HCEC 1CT (cell line): ENCODE measurements at regions not wholly inside any gene's neighbourhood (a gene's known extent, or its start where the extent isn't known, plus 50 kb on each side); places are given as distances from the start of the nearest gene placed in this dataset.

ENCODE experiments used
- DNase-seq: peaks from one replicate; pipeline ENCODE4 v3.0.0-alpha.2; 2017

- DNase-seq: no peak
These were observed 230.2 kb upstream of the NT5C1B start for GRCh38 chr2:18819566-18819965.

- peak; percentile 56 for DNase-seq
These were observed 225.0 kb upstream of the NT5C1B start for GRCh38 chr2:18814387-18814786.

GRCh38 chr2:18804536-18804935, 215.2 kb upstream of the NT5C1B start:
- DNase-seq: no peak

- no peak for DNase-seq
These were observed 214.0 kb upstream of the NT5C1B start for GRCh38 chr2:18803141-18803939.

- no peak for DNase-seq
These were observed 211.0 kb upstream of the NT5C1B start for GRCh38 chr2:18800240-18800971.

GRCh38 chr2:18799397-18799796, 210.0 kb upstream of the NT5C1B start:
- no peak for DNase-seq

GRCh38 chr2:18797133-18797845, 207.9 kb upstream of the NT5C1B start:
- DNase-seq: no peak

- no peak for DNase-seq
These were observed 206.5 kb upstream of the NT5C1B start for GRCh38 chr2:18795906-18796305.

GRCh38 chr2:18792684-18793083, 203.3 kb upstream of the NT5C1B start:
- DNase-seq: no peak

- DNase-seq: no peak
These were observed 202.9 kb upstream of the NT5C1B start for GRCh38 chr2:18792226-18792629.

- DNase-seq: peak; percentile 23
These were observed 201.9 kb upstream of the NT5C1B start for GRCh38 chr2:18791172-18791797.

- DNase-seq: no peak
These were observed 201.3 kb upstream of the NT5C1B start for GRCh38 chr2:18790509-18791171.

GRCh38 chr2:18788592-18788991, 199.2 kb upstream of the NT5C1B start:
- no peak for DNase-seq

GRCh38 chr2:18787726-18788125, 198.4 kb upstream of the NT5C1B start:
- DNase-seq: no peak

- DNase-seq: no peak
These were observed 194.9 kb upstream of the NT5C1B start for GRCh38 chr2:18784245-18784644.

GRCh38 chr2:18781541-18782280, 192.3 kb upstream of the NT5C1B start:
- DNase-seq: no peak

- no peak for DNase-seq
These were observed 188.0 kb upstream of the NT5C1B start for GRCh38 chr2:18777250-18777812.

- no peak for DNase-seq
These were observed 181.8 kb upstream of the NT5C1B start for GRCh38 chr2:18771212-18771611.

GRCh38 chr2:18763338-18763737, 174.0 kb upstream of the NT5C1B start:
- DNase-seq: no peak

- DNase-seq: no peak
These were observed 173.3 kb upstream of the NT5C1B start for GRCh38 chr2:18762667-18763066.

GRCh38 chr2:18754286-18754685, 164.9 kb upstream of the NT5C1B start:
- no peak for DNase-seq

GRCh38 chr2:18753722-18754121, 164.4 kb upstream of the NT5C1B start:
- no peak for DNase-seq
